GM11168 (cell line): ENCODE measurements at regions not wholly inside any gene's neighbourhood (a gene's known extent, or its start where the extent isn't known, plus 50 kb on each side); places are given as distances from the start of the nearest gene placed in this dataset.

ENCODE experiments used
- in situ Hi-C: fragments of 300-500 bp; cut with MboI; formaldehyde crosslinking; loops from one replicate; pipeline ENCODE4 v1.12.0; 2022; ENCODE audit warnings: low sequenced_read_pairs; ENCODE audit not compliant: unreplicated experiment

DNA sequence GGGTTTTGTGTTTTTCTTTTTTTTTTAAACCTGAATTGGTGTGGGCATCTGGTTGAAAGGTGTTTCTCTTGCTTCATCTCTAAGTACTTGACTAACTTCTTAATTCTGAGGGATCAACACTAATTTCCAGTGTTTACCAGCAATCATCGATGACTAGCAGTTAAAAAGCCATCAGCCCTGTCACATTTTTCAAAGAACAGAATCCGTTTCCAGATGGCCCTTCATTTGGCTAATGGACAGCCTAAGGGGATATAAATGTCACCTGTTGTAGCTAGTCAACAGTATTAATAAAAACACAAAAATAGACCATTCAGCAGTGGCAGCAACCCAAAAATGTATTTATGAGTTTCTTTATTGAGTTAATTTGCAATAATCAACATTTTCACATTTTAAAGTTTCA is 1076.5 kb downstream of the MAT2B start:
- in situ Hi-C loops = no loop called here

DNA sequence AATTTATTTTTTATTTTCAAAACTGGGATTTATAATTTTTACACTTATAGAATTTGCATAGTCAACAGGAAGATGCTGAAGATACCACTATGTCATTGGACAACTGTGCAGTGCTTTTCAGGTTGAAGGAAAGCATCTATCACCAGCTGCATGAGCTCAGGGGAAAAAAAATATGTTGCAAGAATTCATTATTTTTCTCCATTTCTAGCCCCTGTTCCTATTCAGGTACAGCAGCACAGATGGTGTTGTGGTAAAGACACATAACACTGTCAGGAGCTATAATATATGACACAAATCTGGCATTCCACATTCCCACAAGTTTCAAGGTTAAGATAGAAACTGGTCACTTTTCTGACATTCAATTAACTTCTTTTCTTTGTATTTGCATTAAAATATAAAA is 1088.6 kb downstream of the MAT2B start:
- in situ Hi-C loops = no loop called here

DNA sequence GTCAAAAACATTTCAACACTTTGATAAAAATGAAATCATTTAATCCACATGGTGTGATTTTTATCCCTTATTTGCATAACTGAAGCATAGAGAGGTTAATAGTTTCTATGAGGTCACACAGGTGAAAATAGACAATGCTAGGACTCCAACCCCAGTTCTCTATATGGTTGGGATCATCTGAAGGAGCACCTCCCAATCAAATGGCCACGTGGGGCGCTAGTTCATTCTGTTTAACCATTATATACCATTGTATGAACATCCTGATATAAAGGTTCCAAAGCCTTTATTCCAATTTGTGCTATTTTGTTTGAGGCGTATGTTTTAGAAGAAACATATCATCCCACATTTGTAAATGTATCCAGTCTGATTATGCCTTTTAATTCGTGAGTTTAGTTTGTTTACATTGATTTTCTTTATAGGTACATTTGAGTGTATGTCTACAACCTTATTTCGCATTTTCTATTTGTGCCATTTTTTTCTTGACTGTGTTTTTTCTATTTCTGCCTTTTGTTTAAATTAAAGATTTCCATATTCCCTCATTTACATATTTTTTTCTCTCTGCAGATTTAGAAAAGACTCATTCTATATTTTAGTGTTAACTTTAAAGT is 1092.0 kb downstream of the MAT2B start:
- in situ Hi-C loops = no loop called here

DNA sequence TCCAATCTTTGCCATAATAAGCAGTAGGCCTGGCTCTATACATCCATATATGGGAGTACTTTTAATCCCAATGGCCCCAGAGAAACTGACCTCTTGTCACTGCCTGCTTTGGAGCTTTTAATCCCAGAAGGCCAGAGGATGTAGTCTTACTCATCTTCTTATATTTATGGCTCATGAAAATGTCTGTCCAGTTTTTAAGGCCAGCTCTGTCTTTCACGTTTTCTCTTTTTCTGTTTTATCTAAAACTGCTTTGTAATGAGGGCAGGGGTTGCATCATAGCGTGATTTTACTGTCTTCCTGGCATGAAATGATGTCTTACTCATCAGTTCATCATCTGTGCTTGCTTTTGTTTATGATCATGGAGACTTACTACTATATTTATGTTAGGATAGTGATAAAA is 1094.9 kb downstream of the MAT2B start:
- in situ Hi-C loops = no loop called here

DNA sequence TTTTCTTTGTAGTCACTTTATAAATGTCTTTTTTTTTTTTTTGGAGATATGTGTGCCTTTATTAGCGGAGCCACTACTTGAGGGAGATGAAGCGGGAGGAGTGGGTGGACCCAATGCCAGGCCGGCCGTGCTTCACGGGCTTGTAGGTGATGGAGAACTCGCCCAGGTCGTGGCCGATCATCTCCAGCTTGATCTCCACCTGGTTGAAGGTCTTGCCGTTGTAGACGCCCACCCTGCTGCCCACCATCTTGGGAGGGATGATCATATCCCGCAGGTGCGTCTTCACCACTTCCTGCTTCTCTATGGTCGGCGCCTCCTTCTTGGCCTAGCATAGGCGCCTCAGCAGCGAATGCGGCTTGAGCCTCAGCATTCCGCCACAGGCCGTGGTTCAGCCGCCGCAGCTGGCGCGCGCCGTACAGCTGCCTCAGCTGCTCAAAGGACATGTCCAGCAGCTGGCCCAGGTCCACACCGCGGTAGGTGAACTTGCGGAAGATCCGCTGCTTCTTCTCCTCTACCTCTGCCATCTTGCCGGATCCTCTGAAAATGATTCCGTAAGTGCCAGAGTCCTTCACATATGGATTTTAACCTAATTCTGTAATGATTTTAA is 1095.6 kb downstream of the MAT2B start:
- in situ Hi-C loops = no loop called here

DNA sequence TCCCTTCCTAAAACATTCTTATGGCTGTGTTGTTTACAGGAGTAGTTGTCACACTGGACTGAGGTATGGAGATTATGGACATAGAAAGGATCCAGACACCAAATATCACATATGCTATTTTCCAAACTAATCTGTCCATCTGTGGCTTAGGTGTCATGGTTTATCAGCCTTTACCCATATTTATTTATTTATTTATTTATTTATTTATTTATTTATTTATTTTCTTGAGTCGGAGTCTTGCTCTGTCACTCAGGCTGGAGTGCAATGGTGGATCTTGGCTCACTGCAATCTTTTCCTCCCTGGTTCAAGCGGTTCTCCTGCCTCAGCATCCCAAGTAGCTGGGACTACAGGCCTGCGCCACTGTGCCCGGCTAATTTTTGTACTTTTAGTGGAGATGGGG is 1103.1 kb downstream of the MAT2B start:
- in situ Hi-C loops = no loop called here

DNA sequence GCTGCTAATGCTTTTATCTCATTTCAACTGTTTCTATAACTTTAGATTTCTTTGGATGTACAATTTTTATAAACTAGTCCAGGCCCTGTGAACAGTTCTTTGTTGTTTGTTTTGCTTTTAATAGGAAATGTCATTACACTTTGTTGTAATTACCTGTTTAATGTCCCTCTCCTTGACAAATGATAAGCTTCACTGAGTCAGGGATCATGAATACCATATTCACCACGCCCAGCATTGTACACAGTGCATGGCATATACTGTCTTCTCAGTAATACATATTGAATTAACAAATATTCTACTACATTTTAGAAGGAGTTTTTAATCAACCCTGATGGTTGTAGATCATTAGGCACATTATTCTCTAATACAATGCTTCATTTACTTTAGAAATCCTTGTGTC is 1105.0 kb downstream of the MAT2B start:
- in situ Hi-C loops = no loop called here

DNA sequence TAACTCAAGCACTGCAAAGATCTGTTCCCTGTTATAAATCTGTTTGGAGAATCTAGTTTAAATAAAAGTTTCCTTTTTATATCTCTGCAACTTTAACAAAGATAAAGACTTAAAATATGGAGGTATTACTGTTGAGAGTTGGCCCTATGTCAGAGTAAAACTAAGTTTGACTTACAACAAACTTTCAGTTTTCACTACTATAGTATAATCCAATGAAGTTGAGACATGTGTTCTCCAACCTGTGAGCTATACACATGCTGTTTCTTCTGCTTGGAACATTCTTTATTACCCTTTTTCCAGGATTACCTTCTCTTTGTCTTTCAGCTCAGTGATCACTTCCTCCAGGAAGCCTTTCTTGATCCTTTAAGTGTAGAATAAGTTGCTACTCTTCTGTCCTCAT is 1109.3 kb downstream of the MAT2B start:
- in situ Hi-C loops = no loop called here

DNA sequence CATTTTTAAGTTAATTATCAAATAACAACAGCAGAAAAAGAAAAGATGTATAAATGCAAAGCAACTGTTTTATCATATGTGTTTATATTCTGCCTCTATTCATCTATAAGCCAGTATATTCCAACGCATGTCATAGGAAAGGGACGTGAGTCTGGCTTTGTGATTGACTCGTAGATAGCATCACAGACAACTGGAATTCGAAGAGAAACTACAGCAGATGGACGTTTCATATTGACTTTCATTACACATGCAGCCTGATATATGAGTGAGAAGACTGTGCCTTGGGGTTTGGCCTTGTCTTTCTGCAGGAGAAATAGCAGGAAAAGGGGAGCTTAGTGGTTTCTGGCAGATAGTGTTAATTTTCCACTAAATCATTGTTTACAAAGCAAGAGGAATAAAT is 1111.9 kb downstream of the MAT2B start:
- in situ Hi-C loops = no loop called here

DNA sequence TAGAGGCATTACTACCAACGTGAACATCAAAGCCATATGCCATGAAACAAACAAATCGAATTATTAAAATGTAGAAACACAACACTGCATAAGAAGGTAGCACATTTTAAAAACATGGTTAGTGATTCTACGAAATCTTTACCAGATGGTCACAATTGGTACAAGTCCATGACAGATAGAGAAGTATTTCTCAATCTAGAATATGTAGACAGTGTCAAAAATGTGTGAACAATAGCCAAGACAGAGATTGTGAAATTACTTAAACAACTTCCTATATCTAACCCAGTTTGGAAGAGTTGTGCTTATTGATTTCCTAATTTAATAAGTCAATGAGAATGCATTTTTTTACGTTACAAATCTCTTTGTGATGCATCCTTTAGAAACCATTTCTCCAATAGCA is 1121.6 kb downstream of the MAT2B start:
- in situ Hi-C loops = no loop called here

DNA sequence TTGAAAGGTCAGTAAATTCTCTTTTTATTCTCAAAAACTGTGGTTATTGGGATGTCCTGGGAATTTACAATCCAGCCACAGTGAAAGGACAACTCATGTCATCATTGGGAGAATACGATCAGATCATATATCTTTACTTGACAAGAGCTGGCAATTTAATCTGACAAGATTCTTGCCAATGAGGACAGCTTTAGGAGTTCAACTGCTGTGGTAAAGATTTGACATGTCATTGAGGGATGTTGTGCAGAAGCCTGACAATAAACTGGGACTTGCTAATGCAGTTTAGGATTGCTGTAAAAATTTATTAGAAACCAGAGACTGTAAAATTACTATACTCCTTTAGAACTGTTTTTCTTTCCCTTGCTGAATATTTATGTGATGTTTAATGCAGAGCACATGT is 1131.0 kb downstream of the MAT2B start:
- in situ Hi-C loops = no loop called here

DNA sequence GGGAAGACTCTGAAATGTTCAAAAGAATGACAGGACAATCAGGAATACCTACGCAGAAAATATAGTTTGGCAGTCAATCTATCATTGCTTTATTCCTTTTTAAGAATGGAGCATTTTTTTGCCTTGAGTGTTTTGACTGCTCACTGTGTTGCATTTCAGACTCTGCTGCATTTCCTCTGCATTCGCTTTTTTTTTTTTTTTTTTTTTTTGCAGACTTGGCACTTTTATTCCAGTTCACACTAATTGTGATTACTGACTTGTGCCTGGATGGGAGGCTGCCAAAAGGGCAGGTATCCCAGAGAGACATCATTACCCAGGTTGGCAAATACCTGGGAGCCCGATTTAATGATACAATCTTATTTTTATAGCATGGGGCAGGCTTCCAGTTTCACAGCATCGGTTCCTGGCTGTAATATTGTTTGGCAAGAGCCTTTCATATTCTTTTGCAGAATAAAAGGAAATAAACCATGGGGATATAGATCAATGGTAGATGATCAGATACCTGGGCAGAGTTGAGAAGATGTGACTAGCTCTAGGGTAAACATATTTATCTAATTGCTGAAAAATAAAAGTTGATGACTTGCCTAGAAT is 1132.6 kb downstream of the MAT2B start:
- in situ Hi-C loops = no loop called here

DNA sequence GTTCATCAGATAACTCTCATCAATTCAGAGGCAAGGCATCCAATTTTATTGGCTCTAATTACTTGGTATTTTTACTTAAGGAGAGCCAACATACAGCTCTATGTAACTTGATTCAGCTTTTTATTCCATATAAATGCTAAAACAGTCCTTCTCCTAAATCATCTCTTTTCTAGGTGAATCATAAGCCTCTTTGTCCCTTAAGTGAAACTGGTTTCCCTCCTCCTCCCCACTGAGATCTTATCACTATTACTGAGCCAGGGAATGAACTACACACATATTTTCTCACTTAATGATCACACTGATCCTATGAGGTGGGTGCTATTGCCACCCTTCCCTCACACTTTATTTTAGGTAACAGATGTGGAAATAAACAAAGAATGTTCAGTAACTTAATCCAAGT is 1143.8 kb downstream of the MAT2B start:
- in situ Hi-C loops = no loop called here

DNA sequence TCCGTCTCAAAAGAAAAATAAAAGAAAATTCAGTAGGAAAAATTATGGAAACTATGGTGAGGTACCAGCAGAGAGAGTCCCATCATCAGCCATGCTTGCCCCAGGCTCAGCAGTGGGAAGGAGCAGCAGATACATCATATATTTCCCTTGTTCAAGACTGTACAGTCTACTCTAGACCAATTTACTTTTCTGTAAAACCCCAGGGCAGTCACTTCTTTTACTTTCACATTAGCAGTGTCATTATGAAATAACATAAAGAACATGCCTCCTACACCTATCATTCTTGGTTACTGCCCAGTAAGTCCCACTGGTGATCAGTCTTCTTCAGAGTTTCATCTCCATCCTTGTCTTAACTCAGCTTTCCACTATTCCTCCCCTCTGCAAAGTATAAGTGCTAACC is 1145.0 kb downstream of the MAT2B start:
- in situ Hi-C loops = no loop called here

DNA sequence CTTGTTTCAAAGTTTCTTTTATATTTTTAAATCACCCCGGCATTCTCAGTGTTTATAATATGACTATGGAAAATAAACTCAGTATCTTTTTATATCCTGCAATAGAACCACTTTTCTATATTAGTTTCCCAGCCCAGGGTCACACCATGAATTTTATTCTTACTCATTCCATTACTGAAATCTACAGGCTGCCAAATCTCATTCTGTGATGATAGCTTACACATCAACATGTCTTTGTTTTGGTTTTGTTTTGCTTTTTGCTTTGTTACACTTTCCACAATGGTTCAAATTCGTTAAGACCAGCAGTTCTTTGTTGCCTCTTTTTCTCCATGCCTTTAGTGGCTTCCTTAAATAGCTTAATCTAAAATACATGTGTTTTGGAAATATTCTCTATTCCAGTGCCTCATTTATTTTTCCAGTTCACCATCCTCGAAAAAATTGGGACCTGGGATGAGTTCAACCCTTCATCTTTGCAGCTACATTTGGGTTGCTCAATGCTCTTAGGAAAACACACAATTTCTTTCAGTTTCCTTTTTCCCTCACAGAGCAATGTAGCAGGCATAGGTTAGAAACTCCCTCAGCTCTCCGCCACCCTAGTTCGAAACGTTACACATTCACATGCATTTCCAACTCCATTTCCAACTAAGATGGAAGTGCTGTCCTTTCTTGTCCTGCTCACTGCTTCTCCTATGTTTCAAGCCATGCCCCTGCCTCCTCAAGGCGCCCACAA is 1146.3 kb downstream of the MAT2B start:
- in situ Hi-C loops = no loop called here

DNA sequence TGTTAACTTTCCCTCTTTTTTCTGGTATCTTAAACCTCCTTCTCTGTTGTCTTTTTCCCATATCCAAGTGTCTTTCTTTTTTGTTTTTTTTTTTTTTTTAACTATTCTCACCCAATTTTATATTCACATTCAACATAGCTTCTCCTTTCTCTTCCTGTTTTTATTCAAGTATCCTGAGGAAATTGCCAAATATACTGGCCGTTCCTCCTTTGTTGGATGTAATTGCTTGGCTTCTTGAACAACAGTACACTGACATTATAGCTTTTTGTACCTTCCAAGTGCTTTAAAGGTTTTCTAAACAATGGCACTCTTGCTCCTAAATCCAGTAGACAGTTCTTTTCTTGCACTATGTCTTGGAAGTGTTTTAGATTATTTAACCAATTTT is 1146.8 kb downstream of the MAT2B start:
- in situ Hi-C loops = no loop called here

DNA sequence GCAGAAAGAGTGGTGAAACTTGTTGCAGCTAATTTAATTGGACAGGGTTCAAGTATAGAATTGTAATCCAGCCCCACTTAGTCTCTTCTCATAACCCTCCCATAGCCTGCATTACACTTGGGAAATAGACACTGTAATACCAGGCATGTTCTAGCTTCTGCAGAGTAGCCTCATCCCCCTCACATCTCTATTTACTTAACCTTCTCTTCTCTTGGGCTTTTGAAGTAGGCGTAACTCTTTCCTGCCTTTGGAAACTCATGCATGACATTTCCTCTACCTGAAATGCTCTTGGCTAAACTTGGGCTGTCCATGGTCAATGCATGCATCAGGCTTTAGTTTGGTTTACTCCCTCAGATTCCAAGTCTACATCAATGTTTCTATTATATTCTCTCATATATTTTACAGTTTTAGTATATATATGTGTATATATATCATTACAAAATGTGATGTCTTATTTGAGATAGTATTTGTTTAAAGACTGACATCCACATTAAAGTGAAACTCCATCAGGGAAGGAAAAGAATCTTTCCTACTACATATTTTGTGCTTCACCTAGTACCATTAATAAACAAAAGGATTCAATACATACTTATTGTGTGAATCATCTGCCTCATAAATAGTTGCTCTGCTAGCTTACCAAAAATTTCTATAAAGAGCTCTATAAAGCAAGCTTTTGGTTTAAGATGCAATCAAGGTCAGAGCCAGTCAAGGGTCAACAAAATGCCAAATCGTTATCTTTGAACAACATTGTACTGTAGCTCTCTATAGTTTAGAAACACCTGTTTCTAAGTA is 1158.0 kb downstream of the MAT2B start:
- in situ Hi-C loops = no loop called here

DNA sequence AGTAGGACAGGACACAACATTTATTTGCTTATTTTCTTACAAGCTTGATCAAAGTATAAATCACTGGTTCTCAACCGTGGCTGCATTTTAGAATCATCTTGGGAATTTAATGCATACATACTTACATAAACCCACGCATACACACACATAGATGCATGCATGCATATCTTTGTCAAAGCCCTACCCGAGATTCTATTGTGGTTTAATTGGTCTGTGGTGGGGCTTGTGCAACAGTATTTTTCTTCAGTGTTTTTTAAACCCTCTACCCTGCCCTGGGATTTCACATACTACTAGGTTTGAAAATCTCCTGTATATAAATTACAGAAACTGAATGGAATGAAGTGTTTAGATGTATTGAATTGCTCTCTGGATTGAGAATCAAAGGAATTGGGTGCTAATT is 1166.2 kb downstream of the MAT2B start:
- in situ Hi-C loops = no loop called here

DNA sequence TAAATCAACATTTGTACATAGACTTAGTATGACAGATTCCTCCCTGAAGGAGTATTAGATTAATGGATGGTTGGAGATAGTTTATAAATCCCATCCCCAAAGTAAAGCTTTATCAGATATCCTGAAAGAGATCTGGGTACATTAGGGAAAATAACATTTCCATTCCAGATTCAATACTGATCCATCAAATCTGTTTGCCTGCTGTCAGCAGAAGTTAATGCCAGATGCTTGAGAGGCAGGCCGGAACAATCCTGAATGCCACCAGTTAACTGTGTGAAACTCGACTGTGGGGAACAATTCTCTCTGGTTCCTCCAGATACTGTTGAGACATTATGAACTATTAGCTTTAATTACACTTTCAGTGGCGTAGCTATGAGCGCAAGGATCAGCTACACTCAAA is 1166.8 kb downstream of the MAT2B start:
- in situ Hi-C loops = no loop called here

DNA sequence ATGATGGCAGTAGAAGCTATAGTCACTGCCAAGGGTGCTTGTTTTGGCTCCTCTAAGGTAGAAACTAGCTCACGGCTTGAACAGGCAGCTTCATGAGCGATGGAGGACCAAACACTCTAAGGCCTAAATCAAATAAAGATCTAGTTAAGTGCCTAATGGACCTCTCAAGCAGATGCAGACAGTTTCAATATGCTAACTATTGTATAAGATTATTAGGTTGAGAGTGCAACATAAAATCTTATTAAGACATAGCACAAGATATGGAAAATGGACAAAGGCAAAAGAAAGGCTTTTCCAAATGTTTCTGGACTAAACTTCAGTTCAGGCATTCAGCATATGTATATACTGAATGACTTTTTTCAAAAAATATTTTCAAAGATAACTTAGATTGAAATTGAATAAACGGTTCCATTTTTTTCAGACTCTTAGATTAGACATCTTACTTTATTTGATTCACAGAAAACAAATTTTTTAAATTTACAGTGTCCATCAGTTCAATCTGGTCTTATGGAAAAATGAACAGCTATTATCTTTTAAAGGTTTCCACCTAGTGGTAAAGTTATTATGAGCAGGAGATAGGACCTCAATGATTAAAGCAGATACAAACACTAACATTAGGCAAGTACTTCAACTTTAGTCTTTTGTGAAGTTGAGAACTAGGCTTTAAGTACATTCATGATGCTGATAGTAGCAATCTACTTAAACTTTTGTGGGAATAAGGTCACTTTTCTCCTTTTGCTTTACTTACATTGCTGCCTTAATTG is 1167.7 kb downstream of the MAT2B start:
- in situ Hi-C loops = no loop called here
